HepG2 (cell line): ENCODE measurements at regions not wholly inside any gene's neighbourhood (a gene's known extent, or its start where the extent isn't known, plus 50 kb on each side); places are given as distances from the start of the nearest gene placed in this dataset.

Experiments used
- AGO1 ChIP-seq: fragments of 200-400 bp; formaldehyde crosslinking; IDR thresholded peaks from 2 replicates; pipeline ENCODE4 v1.6.1; 2017; ENCODE audit warnings: mild to moderate bottlenecking, low read depth, low read length, moderate library complexity; ENCODE audit not compliant: poor library complexity, severe bottlenecking
- EEA1 ChIP-seq: sonication (generic); formaldehyde crosslinking; IDR thresholded peaks from 2 replicates; pipeline ENCODE4 v1.5.1; 2020; ENCODE audit warnings: mild to moderate bottlenecking, missing genetic modification reagents, borderline replicate concordance
- JUN ChIP-seq: sonication (generic); formaldehyde crosslinking; IDR thresholded peaks from 2 replicates; pipeline ENCODE4 v1.4.0; 2020; ENCODE audit warnings: mild to moderate bottlenecking, missing genetic modification reagents
- MIER2 ChIP-seq: IDR thresholded peaks from 2 replicates; pipeline ENCODE4 v1.6.1; 2016; ENCODE audit warnings: missing biosample characterization, missing genetic modification reagents
- NFKB2 ChIP-seq: sonication (generic); formaldehyde crosslinking; IDR thresholded peaks from 2 replicates; pipeline ENCODE4 v1.4.0; 2020; ENCODE audit warnings: missing genetic modification reagents, borderline replicate concordance
- SMARCE1 ChIP-seq: fragments of 450-650 bp; IDR thresholded peaks from 2 replicates; pipeline ENCODE4 v1.6.1; 2017; ENCODE audit warnings: borderline replicate concordance
- ZBTB3 ChIP-seq: sonication (generic); formaldehyde crosslinking; IDR thresholded peaks from 2 replicates; pipeline ENCODE4 v1.4.0; 2020; ENCODE audit warnings: low read depth, mild to moderate bottlenecking, moderate library complexity, missing genetic modification reagents, borderline replicate concordance
- ZMYM2 ChIP-seq: sonication (generic); formaldehyde crosslinking; IDR thresholded peaks from 2 replicates; pipeline ENCODE4 v1.8.0; 2022; ENCODE audit warnings: mild to moderate bottlenecking, missing genetic modification reagents
- ZMYM4 ChIP-seq: sonication (generic); formaldehyde crosslinking; IDR thresholded peaks from 2 replicates; pipeline ENCODE4 v1.8.1; 2023; ENCODE audit warnings: mild to moderate bottlenecking, missing genetic modification reagents
- ZNF616 ChIP-seq: sonication (generic); formaldehyde crosslinking; IDR thresholded peaks from 2 replicates; pipeline ENCODE4 v1.5.0; 2020; ENCODE audit warnings: low read depth, mild to moderate bottlenecking, missing genetic modification reagents
- ZNF75D ChIP-seq: sonication (generic); formaldehyde crosslinking; IDR thresholded peaks from 2 replicates; pipeline ENCODE4 v1.8.1; 2023; ENCODE audit warnings: missing genetic modification reagents, mild to moderate bottlenecking, borderline replicate concordance
- TF ChIP-seq, protein P1 (sequence below): sonication (generic); formaldehyde crosslinking; IDR thresholded peaks from 2 replicates; pipeline ENCODE4 v1.4.0; 2020; ENCODE audit warnings: missing genetic modification reagents, mild to moderate bottlenecking, borderline replicate concordance
- TF ChIP-seq, protein P2 (sequence below): sonication (generic); formaldehyde crosslinking; IDR thresholded peaks from 2 replicates; pipeline ENCODE4 v1.5.1; 2020; ENCODE audit warnings: missing genetic modification reagents, mild to moderate bottlenecking, borderline replicate concordance
- TF ChIP-seq, protein P3 (sequence below): sonication (generic); formaldehyde crosslinking; IDR thresholded peaks from 2 replicates; pipeline ENCODE4 v1.4.0; 2020; ENCODE audit warnings: mild to moderate bottlenecking, missing genetic modification reagents
- TF ChIP-seq, protein P4 (sequence below): sonication (generic); formaldehyde crosslinking; IDR thresholded peaks from 2 replicates; pipeline ENCODE4 v1.5.0; 2020; ENCODE audit warnings: mild to moderate bottlenecking, missing genetic modification reagents, moderate library complexity

DNA sequence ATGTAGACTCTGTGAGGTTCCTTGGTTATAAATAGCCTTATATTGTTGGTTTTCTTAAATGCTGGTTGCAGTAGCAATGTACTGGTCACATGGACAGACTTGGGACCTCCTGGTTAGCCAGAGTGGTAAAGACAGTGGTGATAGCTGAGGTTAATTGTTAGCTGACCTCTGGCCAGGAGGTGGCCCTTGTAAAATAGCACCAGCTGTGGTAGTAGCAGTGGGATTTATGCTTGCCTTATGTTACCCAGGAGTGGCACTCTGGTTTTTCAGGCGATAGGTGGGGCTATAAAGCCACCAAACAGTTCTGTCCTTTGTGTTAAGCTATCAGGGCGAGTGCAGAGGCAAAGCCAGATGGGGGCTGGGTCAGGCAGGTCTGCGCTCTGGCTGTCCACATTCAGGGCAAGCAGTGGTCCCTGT, 94.8 kb upstream of the SRD5A2 start (continued):
- TF ChIP-seq, protein P1, sequence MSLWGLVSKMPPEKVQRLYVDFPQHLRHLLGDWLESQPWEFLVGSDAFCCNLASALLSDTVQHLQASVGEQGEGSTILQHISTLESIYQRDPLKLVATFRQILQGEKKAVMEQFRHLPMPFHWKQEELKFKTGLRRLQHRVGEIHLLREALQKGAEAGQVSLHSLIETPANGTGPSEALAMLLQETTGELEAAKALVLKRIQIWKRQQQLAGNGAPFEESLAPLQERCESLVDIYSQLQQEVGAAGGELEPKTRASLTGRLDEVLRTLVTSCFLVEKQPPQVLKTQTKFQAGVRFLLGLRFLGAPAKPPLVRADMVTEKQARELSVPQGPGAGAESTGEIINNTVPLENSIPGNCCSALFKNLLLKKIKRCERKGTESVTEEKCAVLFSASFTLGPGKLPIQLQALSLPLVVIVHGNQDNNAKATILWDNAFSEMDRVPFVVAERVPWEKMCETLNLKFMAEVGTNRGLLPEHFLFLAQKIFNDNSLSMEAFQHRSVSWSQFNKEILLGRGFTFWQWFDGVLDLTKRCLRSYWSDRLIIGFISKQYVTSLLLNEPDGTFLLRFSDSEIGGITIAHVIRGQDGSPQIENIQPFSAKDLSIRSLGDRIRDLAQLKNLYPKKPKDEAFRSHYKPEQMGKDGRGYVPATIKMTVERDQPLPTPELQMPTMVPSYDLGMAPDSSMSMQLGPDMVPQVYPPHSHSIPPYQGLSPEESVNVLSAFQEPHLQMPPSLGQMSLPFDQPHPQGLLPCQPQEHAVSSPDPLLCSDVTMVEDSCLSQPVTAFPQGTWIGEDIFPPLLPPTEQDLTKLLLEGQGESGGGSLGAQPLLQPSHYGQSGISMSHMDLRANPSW (CRISPR knock-in tag), result no peak
- TF ChIP-seq ZBTB3 (CRISPR knock-in tag), result no peak
- TF ChIP-seq, protein P2, sequence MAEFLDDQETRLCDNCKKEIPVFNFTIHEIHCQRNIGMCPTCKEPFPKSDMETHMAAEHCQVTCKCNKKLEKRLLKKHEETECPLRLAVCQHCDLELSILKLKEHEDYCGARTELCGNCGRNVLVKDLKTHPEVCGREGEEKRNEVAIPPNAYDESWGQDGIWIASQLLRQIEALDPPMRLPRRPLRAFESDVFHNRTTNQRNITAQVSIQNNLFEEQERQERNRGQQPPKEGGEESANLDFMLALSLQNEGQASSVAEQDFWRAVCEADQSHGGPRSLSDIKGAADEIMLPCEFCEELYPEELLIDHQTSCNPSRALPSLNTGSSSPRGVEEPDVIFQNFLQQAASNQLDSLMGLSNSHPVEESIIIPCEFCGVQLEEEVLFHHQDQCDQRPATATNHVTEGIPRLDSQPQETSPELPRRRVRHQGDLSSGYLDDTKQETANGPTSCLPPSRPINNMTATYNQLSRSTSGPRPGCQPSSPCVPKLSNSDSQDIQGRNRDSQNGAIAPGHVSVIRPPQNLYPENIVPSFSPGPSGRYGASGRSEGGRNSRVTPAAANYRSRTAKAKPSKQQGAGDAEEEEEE (CRISPR knock-in tag), result no peak
- TF ChIP-seq ZMYM4 (CRISPR knock-in tag), result no peak
- TF ChIP-seq AGO1, result no peak
- no peak for TF ChIP-seq ZNF75D (CRISPR knock-in tag)
- no peak for TF ChIP-seq NFKB2 (CRISPR knock-in tag)
- TF ChIP-seq MIER2, result no peak
- TF ChIP-seq SMARCE1, result no peak
- TF ChIP-seq, protein P3, sequence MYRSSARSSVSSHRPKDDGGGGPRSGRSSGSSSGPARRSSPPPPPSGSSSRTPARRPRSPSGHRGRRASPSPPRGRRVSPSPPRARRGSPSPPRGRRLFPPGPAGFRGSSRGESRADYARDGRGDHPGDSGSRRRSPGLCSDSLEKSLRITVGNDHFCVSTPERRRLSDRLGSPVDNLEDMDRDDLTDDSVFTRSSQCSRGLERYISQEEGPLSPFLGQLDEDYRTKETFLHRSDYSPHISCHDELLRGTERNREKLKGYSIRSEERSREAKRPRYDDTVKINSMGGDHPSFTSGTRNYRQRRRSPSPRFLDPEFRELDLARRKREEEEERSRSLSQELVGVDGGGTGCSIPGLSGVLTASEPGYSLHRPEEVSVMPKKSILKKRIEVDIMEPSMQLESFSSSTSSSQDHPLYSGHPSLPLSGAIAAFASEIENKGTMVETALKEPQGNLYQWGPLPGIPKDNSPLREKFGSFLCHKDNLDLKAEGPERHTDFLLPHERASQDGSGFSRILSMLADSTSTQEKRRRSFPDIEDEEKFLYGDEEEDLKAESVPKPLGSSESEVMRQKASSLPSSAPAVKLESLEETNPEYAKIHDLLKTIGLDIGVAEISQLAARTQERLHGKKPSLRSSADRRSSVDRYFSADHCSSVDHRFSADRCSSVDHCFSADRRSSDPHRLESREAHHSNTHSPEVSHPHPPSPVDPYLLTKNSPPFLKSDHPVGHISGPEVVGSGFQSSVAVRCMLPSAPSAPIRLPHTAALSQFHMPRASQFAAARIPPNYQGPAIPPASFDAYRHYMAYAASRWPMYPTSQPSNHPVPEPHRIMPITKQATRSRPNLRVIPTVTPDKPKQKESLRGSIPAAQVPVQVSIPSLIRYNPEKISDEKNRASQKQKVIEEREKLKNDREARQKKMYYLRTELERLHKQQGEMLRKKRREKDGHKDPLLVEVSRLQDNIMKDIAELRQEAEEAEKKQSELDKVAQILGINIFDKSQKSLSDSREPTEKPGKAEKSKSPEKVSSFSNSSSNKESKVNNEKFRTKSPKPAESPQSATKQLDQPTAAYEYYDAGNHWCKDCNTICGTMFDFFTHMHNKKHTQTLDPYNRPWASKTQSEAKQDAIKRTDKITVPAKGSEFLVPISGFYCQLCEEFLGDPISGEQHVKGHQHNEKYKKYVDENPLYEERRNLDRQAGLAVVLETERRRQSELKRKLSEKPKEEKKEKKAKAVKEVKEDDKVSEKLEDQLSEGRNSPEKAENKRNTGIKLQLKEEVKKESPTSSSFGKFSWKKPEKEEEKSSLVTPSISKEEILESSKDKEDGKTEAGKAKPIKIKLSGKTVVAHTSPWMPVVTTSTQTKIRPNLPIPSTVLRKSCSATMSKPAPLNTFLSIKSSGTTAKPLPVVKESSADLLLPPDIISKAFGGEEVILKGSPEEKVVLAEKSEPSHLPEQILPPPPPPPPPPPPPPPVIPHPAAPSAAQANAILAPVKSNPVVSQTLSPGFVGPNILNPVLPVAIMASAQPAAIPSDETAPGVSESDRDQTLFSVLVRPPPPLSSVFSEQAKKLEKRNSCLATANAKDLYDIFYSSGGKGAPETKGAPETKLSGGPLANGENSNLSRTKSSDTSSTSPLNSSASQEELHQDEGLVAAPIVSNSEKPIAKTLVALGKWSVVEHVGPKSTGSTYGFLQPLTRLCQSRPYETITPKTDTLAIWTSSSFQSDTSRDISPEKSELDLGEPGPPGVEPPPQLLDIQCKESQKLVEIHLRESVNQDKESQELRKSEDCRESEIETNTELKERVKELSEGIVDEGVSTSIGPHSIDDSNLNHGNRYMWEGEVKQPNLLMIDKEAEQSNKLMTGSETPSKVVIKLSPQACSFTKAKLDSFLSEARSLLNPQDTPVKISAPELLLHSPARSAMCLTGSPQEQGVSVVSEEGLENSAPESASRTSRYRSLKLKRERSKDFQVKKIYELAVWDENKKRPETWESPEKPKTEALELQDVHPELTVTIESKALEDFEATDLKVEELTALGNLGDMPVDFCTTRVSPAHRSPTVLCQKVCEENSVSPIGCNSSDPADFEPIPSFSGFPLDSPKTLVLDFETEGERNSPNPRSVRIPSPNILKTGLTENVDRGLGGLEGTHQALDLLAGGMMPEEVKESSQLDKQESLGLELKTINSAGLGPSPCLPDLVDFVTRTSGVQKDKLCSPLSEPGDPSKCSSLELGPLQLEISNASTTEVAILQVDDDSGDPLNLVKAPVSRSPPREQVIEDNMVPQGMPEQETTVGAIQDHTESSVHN, result 0 out of 2 replicates have a peak, but pooled peaks have one; percentile 15
- no peak for TF ChIP-seq ZMYM2 (CRISPR knock-in tag)
- no peak for TF ChIP-seq JUN
- TF ChIP-seq ZNF616 (CRISPR knock-in tag), result no peak
- TF ChIP-seq, protein P4, sequence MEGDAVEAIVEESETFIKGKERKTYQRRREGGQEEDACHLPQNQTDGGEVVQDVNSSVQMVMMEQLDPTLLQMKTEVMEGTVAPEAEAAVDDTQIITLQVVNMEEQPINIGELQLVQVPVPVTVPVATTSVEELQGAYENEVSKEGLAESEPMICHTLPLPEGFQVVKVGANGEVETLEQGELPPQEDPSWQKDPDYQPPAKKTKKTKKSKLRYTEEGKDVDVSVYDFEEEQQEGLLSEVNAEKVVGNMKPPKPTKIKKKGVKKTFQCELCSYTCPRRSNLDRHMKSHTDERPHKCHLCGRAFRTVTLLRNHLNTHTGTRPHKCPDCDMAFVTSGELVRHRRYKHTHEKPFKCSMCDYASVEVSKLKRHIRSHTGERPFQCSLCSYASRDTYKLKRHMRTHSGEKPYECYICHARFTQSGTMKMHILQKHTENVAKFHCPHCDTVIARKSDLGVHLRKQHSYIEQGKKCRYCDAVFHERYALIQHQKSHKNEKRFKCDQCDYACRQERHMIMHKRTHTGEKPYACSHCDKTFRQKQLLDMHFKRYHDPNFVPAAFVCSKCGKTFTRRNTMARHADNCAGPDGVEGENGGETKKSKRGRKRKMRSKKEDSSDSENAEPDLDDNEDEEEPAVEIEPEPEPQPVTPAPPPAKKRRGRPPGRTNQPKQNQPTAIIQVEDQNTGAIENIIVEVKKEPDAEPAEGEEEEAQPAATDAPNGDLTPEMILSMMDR (CRISPR knock-in tag), result peak; percentile 80
- no peak for TF ChIP-seq EEA1 (CRISPR knock-in tag)
